ENCODE measurements at regions not wholly inside any gene's neighbourhood (a gene's known extent, or its start where the extent isn't known, plus 50 kb on each side); places are given as distances from the start of the nearest gene placed in this dataset.

DNA sequence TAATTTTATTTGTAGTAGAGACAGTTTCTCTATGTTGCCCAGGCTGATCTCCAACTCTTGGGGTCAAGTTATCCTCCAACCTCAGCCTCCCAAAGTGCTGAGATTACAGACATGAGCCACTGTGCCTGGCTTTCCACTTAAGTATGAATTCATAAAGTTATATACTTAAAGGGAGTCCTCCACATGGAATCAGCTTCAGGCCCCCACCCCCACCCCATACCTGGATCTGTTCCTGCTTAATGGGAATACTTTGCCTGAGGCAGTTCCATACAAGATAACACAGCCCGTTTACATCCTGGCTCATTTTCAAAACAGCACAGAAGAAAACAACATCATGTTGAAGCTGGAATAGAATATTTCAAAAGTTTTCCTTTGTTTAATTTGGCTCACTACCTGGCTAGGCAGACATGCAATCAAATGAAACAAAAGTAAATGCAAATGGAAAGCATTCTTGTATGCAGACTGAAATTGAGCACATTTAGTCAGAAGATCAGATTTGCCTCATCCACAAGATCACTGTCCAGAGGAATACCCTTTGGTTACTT is 82.4 kb downstream of the FAT3 start:
- H3K4me3 ChIP-seq (ENCODE audit: low read depth, low read length): no peak overlapping the region
- TF ChIP-seq, protein P1, sequence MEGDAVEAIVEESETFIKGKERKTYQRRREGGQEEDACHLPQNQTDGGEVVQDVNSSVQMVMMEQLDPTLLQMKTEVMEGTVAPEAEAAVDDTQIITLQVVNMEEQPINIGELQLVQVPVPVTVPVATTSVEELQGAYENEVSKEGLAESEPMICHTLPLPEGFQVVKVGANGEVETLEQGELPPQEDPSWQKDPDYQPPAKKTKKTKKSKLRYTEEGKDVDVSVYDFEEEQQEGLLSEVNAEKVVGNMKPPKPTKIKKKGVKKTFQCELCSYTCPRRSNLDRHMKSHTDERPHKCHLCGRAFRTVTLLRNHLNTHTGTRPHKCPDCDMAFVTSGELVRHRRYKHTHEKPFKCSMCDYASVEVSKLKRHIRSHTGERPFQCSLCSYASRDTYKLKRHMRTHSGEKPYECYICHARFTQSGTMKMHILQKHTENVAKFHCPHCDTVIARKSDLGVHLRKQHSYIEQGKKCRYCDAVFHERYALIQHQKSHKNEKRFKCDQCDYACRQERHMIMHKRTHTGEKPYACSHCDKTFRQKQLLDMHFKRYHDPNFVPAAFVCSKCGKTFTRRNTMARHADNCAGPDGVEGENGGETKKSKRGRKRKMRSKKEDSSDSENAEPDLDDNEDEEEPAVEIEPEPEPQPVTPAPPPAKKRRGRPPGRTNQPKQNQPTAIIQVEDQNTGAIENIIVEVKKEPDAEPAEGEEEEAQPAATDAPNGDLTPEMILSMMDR (IDR thresholded peaks at IDR 0.05; ENCODE audit: low read depth, low read length, missing control alignments): no peak
- no peak for DNase-seq (ENCODE audit: low read depth)

DNA sequence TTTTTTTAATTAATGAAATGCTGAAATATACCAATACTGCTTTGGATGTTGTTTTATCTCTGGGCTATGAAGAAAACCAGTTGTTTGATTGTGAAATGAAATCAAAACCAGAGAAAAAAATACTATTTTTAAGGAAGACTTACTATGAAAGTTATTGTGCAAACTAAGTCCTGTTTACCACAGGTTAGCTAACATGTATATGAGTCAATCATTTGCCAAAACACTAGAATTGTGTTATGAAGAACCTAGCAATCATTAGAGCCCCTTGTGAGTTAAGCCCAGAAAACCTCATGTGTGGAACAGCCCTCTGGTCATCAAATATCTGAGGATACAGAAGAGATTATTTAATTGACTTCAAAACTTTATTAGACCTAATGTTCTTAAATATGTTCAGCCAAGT is 83.7 kb downstream of the FAT3 start:
- H3K4me3 ChIP-seq (ENCODE audit: low read depth, low read length): no peak overlapping the region
- TF ChIP-seq, protein P1 (IDR thresholded peaks at IDR 0.05; ENCODE audit: low read depth, low read length, missing control alignments): no peak
- no peak for DNase-seq (ENCODE audit: low read depth)

DNA sequence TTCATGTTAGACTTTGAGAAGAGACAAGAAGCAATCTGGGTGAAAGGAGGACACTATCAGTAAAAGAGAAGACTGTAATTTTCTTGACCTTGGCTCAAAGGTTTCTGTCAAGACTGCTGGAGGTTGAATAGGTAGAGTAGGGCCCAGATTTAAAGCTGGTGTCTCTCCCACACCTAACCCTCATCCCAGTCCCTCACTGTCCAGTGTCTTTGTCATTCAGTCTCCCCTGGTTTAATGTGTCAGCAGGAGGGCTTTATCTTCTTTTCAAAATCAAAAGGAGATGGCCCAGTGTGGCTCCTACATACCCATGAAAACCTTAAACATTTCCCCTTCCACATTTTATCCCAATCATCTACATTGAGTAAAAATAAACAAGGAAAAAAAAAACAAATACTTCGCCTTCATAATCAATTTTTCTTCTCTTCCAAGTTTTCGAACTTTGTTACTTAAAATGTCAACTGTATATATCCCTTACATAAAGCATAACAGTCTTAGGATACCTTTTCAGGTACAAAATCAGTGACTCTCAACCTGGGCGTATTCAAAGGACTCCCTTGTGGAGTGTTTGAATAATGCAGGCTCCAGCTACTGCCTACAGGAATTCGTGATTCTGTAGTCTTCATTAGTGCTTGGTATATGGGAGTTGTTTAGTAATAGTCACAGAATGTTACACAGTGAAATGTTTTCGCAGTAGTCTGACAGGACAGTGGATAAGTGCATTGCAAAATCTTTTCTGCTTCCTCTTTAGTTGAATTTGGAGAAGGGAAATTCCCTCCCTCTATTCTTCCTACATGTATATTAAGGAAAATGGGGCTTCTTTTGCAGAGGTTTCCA is 87.2 kb downstream of the FAT3 start:
- no peak for DNase-seq (ENCODE audit: low read depth)
- H3K4me3 ChIP-seq (ENCODE audit: low read depth, low read length): no peak overlapping the region
- TF ChIP-seq, protein P1 (IDR thresholded peaks at IDR 0.05; ENCODE audit: low read depth, low read length, missing control alignments): no peak

DNA sequence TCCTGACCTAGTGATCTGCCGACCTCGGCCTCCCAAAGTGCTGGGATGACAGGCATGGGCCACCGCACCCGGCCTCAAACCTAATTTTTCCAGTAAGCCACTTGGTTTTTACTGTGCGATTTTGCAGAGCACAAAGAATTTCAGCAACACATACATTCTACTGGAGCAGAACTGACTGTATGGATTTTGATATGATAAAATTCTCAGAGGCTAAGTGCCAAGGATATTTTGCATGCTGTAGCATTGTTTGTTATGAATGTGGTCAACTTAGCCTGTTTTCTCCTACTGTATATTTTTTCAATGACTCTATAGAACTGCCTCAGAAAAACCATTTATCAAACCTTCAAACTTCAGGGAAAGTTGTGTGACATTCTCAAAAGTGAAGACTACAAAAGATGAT is 89.2 kb downstream of the FAT3 start:
- TF ChIP-seq, protein P1 (IDR thresholded peaks at IDR 0.05; ENCODE audit: low read depth, low read length, missing control alignments): no peak
- DNase-seq (ENCODE audit: low read depth): no peak
- no peak overlapping the region for H3K4me3 ChIP-seq (ENCODE audit: low read depth, low read length)

DNA sequence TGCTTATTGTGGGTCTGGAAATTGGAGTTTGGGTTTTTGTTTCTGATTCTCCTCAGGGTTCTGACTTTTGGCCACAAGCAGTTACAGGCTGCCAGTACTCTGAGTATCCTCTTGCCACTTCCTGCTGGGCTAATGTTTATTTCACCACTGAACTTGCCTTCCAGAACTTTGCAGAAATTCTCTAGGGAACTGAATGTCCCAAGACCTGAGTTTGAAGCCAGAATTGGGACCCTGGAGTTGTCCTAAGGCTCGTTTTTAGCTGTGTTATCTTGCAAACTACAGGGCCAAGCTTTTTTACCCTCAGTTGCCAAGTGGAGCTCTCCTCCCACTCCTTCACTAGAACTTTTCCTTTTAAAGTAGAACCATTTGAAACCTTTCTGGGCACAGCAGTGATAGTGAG is 89.9 kb downstream of the FAT3 start:
- TF ChIP-seq, protein P1 (IDR thresholded peaks at IDR 0.05; ENCODE audit: low read depth, low read length, missing control alignments): no peak

DNA sequence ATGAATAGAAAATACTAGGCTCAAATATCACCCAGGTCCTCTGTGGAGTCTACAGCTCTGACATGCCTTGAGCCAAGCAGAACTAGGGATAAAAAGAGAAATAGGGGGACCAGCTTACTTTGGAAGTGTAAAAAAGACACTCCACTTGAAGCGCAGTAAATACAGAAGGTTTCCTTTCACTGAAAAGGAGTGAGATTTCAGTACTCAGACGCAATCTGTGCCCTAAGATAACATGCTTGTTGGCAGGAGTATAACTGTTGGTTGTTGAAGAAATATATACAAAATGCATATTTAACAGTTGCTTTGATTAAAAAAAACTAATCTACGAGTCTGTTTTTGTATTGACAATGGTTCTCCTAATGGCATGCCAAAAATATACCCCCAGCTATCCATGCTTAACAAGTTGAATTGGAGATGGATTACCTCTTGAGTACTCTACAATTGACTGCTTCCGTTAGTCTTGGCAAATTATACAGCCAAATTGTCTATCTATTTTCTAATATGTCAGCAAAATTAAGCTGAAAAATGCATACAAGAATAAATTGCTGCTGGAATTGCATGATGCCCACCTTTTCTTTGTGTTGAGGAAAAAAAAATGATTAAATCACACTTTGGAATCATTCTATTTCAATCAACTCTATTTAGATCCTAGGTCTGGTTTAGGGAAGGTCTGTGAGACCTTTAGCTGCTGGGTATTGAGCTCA is 91.6 kb downstream of the FAT3 start:
- DNase-seq (ENCODE audit: low read depth): no peak
- TF ChIP-seq, protein P1 (IDR thresholded peaks at IDR 0.05; ENCODE audit: low read depth, low read length, missing control alignments): no peak
- H3K4me3 ChIP-seq (ENCODE audit: low read depth, low read length): no peak overlapping the region

More for the DNA sequence above, 89.9 kb downstream of the FAT3 start:
- no peak for DNase-seq (ENCODE audit: low read depth)
- H3K4me3 ChIP-seq (ENCODE audit: low read depth, low read length): no peak overlapping the region

Data from GM12864 (cell line).